ENCODE measurements at regions not wholly inside any gene's neighbourhood (a gene's known extent, or its start where the extent isn't known, plus 50 kb on each side); places are given as distances from the start of the nearest gene placed in this dataset.

DNA sequence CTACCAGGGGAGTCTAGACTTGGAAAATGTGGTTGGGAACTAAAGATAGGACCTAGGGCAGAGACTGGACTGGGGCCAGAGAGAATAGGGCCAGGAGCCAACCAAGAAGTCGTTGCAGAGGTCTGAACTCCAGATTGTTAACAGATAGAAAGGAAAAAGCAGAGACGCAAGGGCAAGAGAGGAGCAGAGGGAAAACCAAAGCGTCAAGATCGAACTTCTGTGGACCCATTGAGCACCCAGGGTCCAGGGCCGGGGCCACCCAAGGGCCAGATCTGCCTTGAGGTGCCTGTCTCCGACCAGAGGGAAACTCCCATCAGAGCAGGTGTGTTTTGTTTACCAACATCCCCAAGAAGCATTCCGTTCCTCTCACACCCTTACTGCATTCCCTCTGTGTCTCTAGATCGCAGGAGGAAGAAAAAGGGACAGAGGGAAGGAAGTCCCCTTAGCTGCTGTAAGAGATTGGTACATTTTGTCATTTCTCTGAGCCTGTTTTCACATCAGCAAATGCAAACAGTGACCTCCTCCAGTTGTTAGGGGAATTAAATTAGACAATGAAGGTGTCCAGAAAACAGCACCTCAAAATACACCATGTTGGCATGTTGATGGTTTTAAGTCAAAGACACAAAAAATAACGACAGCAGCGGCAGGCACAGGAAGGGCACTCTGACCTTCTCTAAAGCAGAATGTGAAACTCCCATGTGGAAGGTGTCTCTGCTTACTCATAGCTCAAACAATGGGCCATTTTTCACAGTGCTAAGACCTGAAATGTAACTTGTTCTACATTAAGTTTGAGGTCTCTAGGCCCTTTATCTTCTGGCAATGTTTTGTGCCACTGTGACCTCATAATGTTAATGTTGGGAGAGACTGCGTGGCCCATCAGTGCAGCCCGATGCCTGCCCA, 105.8 kb upstream of the RAB4A start:
- H3K36me3 ChIP-seq (ENCODE audit: low read depth) = no peaks in the 10 kb centered on the region
- TF ChIP-seq, protein P1, sequence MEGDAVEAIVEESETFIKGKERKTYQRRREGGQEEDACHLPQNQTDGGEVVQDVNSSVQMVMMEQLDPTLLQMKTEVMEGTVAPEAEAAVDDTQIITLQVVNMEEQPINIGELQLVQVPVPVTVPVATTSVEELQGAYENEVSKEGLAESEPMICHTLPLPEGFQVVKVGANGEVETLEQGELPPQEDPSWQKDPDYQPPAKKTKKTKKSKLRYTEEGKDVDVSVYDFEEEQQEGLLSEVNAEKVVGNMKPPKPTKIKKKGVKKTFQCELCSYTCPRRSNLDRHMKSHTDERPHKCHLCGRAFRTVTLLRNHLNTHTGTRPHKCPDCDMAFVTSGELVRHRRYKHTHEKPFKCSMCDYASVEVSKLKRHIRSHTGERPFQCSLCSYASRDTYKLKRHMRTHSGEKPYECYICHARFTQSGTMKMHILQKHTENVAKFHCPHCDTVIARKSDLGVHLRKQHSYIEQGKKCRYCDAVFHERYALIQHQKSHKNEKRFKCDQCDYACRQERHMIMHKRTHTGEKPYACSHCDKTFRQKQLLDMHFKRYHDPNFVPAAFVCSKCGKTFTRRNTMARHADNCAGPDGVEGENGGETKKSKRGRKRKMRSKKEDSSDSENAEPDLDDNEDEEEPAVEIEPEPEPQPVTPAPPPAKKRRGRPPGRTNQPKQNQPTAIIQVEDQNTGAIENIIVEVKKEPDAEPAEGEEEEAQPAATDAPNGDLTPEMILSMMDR (IDR thresholded peaks at IDR 0.05) = no peak
- H3K9me3 ChIP-seq = no peaks in the 10 kb centered on the region
- peaks cover 17% of the 10 kb centered on the region for H3K4me1 ChIP-seq (ENCODE audit: low read depth)
- ATAC-seq (peak; percentile 88), DNase-seq (peak in 2 of 3 donors; percentile 52 to 61)
- intact Hi-C loops (cut with DNase I, micrococcal nuclease) = no loop called here
- H3K4me3 ChIP-seq = no peak overlapping the region

DNA sequence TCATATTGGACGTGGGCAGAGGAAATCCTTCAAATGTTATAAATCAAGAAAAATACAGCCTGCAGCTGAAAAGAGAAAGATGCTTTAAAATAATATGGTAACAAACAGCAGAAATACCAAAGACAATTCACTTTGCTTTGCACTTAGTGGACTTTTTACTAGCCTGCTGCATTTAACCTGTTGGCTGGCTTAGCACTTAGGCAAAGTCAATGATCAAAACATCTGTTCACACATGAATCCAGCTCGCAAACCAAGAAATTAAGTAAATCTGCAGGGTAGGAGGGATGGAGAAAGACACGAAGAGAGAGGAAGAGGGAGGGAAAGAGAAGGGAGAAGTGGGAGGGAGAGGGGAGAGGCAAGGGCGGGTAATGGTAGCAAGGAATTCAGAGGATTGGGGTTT, 103.6 kb upstream of the RAB4A start:
- Histone ChIP-seq H3K4me3 (no peak overlapping the region), H3K36me3 (ENCODE audit: low read depth) (no peaks in the 10 kb centered on the region), H3K4me1 (ENCODE audit: low read depth) (peaks cover 29% of the 10 kb centered on the region), H3K9me3 (no peaks in the 10 kb centered on the region)
- DNase-seq = no peak
- intact Hi-C loops (cut with DNase I, micrococcal nuclease) = no loop called here
- ATAC-seq = no peak
- TF ChIP-seq, protein P1 (IDR thresholded peaks at IDR 0.05) = no peak

DNA sequence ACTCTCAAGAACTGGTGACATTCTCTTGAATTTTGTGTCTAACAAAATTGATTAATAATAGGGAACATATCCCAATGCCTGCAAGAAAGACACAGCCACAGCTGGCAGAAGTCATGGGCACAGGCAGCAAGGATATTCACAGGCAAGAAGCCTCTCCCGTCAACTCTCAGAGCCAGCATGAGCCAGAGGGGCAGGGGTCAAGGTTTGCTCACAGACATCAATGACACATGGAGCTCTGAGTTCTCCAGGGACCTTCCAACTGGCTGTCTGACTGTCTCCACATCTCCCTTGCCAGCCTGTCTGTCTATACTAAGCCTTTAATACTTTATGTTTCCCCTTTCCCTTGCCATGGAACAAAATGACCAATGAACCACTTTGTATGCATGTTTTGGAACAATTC, 101.5 kb upstream of the RAB4A start:
- intact Hi-C loops (cut with DNase I, micrococcal nuclease) = no loop called here
- DNase-seq = no peak
- TF ChIP-seq, protein P1 (IDR thresholded peaks at IDR 0.05) = no peak
- peaks cover 22% of the 10 kb centered on the region for H3K4me1 ChIP-seq (ENCODE audit: low read depth)
- H3K36me3 ChIP-seq (ENCODE audit: low read depth) = no peaks in the 10 kb centered on the region
- H3K4me3 ChIP-seq = no peak overlapping the region
- ATAC-seq = no peak
- no peaks in the 10 kb centered on the region for H3K9me3 ChIP-seq

DNA sequence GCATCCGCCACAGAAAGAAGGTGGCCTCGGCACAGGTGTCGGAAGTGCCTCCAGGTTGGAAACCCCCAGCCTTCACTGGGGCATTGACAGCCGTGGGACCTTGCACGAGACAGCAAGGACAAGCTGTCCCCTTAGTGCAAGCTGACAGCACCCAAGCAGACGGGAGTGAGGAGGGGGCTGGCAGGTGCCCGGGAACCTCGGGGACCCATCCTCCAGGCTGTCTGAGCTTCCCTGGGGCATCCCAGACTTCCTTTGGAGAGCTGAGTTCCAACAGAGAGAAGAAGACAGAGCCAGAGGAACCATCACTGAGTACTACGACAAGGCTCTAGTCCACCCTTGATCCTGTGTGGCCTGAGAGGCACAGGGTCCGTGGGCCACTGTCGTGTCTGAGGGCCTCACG, 100.6 kb upstream of the RAB4A start:
- H3K4me3 ChIP-seq = no peak overlapping the region
- no peak for DNase-seq
- intact Hi-C loops (cut with DNase I, micrococcal nuclease) = no loop called here

DNA sequence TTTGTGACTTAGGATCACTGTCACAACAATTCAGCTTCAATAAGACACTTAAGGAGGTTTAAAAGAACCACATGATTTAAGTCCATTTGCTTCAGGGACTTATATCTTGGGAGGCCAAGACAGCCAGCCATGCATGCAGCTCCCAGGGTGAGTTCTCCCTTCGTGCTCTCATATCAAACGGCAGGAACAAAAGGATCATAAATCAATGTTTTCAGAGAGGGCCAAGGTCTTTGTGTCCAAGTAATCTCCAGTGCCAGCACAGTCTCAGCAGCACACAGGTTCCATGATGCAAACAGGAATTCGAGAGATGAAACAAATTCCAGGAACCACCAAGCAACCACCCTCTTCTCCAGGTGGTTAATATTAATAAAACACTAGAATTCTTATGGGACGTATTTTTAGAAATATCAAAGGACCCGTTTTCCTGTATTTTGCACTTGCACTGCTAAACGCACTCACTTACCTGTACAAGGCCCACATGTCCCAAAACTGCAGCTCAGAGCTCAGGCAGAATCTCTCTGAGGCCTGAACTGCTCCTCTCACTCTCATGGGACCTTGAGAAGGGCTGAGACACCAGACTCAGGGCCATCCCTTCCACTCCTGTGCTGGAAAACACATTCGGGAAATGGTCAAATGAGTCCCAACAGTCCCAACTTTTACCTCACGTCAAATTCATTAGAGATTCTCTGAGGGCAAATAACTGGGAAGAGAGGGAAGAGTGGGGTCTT, 100.0 kb upstream of the RAB4A start:
- peaks cover 11% of the 10 kb centered on the region for H3K4me1 ChIP-seq (ENCODE audit: low read depth)
- TF ChIP-seq, protein P1 (IDR thresholded peaks at IDR 0.05) = no peak
- no peaks in the 10 kb centered on the region for H3K9me3 ChIP-seq
- H3K36me3 ChIP-seq (ENCODE audit: low read depth) = no peaks in the 10 kb centered on the region
- no peak for DNase-seq
- intact Hi-C loops (cut with DNase I, micrococcal nuclease) = no loop called here
- peak; percentile 59 for ATAC-seq
- no peak overlapping the region for H3K4me3 ChIP-seq

More for the DNA sequence above, 100.6 kb upstream of the RAB4A start:
- TF ChIP-seq, protein P1 (IDR thresholded peaks at IDR 0.05) = no peak
- ATAC-seq = peak; percentile 2
- peaks cover 14% of the 10 kb centered on the region for H3K4me1 ChIP-seq (ENCODE audit: low read depth)
- no peaks in the 10 kb centered on the region for H3K36me3 ChIP-seq (ENCODE audit: low read depth)
- no peaks in the 10 kb centered on the region for H3K9me3 ChIP-seq

Measured in mucosa of descending colon (tissue), 3 donors.